ENCODE measurements at regions not wholly inside any gene's neighbourhood (a gene's known extent, or its start where the extent isn't known, plus 50 kb on each side); places are given as distances from the start of the nearest gene placed in this dataset.

- Histone ChIP-seq H3K9me3 (ENCODE audit: control insufficient read depth in 1 of 2, low read length in 2 of 2) (no peaks in the 10 kb centered on the region), H3K36me3 (ENCODE audit: control insufficient read depth in 1 of 2, insufficient read depth in 2 of 2, low read length in 2 of 2) (no peaks in the 10 kb centered on the region), H3K27ac (ENCODE audit: low read length) (no peak overlapping the region), H3K4me3 (ENCODE audit: low read depth in 1 of 2, low read length in 2 of 2) (no peak overlapping the region), H3K4me1 (ENCODE audit: control insufficient read depth in 1 of 2, insufficient read depth in 2 of 2, low read length in 2 of 2) (no peaks in the 10 kb centered on the region), H3K27me3 (ENCODE audit: low read depth, low read length) (no peaks in the 10 kb centered on the region)
Observed at GRCh38 chr12:60137513-60137912, 541.7 kb downstream of the SLC16A7 start.

DNA sequence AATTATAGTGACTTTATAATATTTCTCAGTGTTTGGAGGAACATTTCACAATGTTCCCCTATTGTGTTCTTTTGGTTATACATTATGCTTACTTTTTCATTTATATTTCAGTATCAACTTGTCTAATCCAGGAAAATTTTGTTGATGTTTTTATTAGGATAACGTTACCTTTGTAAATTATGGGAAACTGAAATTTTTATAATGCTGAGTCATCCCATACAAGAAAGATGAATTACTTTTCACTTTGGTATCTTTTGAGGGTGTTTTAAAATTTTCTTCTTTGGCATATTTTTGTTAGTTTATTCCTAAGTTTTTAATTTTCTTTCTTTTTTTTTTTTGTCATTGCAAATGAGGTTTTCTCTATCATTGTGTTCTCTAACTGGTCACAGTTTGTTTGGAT is 542.7 kb downstream of the SLC16A7 start:
- H3K36me3 ChIP-seq (ENCODE audit: control insufficient read depth in 1 of 2, insufficient read depth in 2 of 2, low read length in 2 of 2): no peaks in the 10 kb centered on the region
- no peaks in the 10 kb centered on the region for H3K4me1 ChIP-seq (ENCODE audit: control insufficient read depth in 1 of 2, insufficient read depth in 2 of 2, low read length in 2 of 2)
- no peaks in the 10 kb centered on the region for H3K9me3 ChIP-seq (ENCODE audit: control insufficient read depth in 1 of 2, low read length in 2 of 2)
- no peak overlapping the region for H3K4me3 ChIP-seq (ENCODE audit: low read depth in 1 of 2, low read length in 2 of 2)
- H3K27me3 ChIP-seq (ENCODE audit: low read depth, low read length): no peaks in the 10 kb centered on the region
- H3K27ac ChIP-seq (ENCODE audit: low read length): no peak overlapping the region

DNA sequence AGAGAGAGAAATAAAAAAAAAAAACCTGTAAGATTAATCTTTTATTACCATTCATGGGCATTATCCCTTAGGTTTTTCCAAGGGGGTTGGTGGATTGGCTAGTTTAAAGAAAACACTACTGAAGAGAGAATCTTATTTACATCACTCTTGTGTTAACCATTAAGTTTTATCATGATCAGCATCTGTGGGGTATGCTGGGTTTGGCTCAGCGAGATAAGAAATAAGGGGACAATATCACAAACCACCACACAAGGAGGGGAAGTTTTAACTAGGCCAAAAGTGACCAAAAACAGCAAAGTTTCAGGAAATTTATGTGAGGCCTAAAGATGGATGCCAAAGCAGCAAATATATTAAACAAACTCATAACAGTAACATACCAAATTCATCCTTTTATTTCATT is 548.6 kb downstream of the SLC16A7 start:
- no peak overlapping the region for H3K4me3 ChIP-seq (ENCODE audit: low read depth in 1 of 2, low read length in 2 of 2)
- H3K27me3 ChIP-seq (ENCODE audit: low read depth, low read length): no peaks in the 10 kb centered on the region
- no peaks in the 10 kb centered on the region for H3K4me1 ChIP-seq (ENCODE audit: control insufficient read depth in 1 of 2, insufficient read depth in 2 of 2, low read length in 2 of 2)
- no peaks in the 10 kb centered on the region for H3K36me3 ChIP-seq (ENCODE audit: control insufficient read depth in 1 of 2, insufficient read depth in 2 of 2, low read length in 2 of 2)
- H3K27ac ChIP-seq (ENCODE audit: low read length): no peak overlapping the region
- H3K9me3 ChIP-seq (ENCODE audit: control insufficient read depth in 1 of 2, low read length in 2 of 2): no peaks in the 10 kb centered on the region

DNA sequence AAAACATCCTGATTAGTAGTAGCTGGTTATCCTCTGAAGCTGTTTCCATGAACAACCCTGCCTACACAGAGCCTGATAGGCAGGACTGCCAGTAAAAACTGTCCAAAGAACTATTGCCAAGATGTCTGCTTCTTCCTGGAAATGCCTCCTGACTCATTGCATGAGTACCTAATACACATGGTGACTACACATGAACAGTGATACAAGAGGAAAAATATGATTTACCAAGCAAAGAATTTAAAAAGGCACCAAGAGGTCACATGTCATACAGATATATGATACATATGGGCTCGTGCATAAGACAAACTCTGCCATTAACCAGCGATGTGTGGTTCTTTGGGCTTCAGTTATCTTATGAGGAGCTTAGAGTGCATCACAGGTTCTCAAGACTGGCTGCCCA is 552.3 kb downstream of the SLC16A7 start:
- Histone ChIP-seq H3K27me3 (ENCODE audit: low read depth, low read length) (no peaks in the 10 kb centered on the region), H3K36me3 (ENCODE audit: control insufficient read depth in 1 of 2, insufficient read depth in 2 of 2, low read length in 2 of 2) (no peaks in the 10 kb centered on the region), H3K9me3 (ENCODE audit: control insufficient read depth in 1 of 2, low read length in 2 of 2) (no peaks in the 10 kb centered on the region), H3K4me3 (ENCODE audit: low read depth in 1 of 2, low read length in 2 of 2) (no peak overlapping the region), H3K4me1 (ENCODE audit: control insufficient read depth in 1 of 2, insufficient read depth in 2 of 2, low read length in 2 of 2) (no peaks in the 10 kb centered on the region), H3K27ac (ENCODE audit: low read length) (no peak overlapping the region)

DNA sequence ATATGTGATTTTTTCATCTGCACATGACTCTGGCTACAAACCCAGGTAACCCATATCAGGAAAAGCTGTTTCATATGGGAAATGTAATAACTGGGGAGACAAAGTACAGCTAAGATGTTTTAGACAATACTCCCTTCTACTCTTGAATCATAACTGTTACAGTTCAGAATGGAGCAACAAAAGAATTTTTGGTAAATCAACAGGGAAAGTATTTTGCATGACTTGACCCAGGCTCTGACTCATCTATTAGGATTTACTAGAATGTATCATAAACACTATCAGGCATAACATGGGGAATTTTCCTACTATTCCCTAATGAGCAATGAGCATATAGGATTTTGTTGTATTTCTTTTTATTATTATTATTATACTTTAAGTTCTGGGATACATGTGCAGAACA is 553.0 kb downstream of the SLC16A7 start:
- Histone ChIP-seq H3K9me3 (ENCODE audit: control insufficient read depth in 1 of 2, low read length in 2 of 2) (no peaks in the 10 kb centered on the region), H3K4me3 (ENCODE audit: low read depth in 1 of 2, low read length in 2 of 2) (no peak overlapping the region), H3K36me3 (ENCODE audit: control insufficient read depth in 1 of 2, insufficient read depth in 2 of 2, low read length in 2 of 2) (no peaks in the 10 kb centered on the region), H3K27me3 (ENCODE audit: low read depth, low read length) (no peaks in the 10 kb centered on the region), H3K4me1 (ENCODE audit: control insufficient read depth in 1 of 2, insufficient read depth in 2 of 2, low read length in 2 of 2) (no peaks in the 10 kb centered on the region), H3K27ac (ENCODE audit: low read length) (no peak overlapping the region)

DNA sequence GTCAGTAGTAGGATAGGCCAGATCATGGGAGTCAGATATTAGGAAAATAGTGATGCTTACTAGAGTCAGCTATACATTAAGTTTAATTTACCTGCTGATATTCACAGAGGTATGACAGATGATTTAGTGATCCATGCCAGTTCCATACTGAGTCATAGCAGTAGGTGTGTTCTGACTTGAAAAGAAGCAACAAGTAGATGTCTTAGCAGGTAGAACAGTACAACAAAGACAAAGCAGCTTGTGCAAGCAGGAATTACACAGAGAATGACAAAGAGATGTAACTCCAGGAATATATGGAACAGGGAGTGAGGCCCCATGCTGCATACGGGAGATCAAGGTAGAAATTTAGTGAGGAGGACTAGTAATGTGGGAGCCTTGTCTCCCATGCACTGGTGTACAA is 556.9 kb downstream of the SLC16A7 start:
- Histone ChIP-seq H3K27me3 (ENCODE audit: low read depth, low read length) (no peaks in the 10 kb centered on the region), H3K4me3 (ENCODE audit: low read depth in 1 of 2, low read length in 2 of 2) (no peak overlapping the region), H3K9me3 (ENCODE audit: control insufficient read depth in 1 of 2, low read length in 2 of 2) (no peaks in the 10 kb centered on the region), H3K4me1 (ENCODE audit: control insufficient read depth in 1 of 2, insufficient read depth in 2 of 2, low read length in 2 of 2) (no peaks in the 10 kb centered on the region), H3K36me3 (ENCODE audit: control insufficient read depth in 1 of 2, insufficient read depth in 2 of 2, low read length in 2 of 2) (no peaks in the 10 kb centered on the region), H3K27ac (ENCODE audit: low read length) (no peak overlapping the region)

DNA sequence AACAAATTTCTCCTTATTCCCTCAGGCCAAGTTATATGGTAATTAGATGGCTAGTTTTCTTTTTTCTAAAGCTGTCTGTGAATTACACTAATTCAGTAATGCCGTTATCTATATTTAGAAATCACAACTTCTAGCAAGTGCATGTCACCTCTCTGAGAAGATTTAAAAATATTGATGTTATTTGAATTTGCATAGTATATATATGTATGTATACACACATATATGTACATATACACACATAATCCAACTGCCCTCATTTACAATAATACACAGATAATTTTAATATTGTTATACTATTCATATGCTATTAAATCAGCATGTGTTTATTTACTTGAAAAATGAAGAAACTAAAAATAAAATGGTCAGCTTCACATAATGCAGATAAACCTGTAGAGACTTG is 563.9 kb downstream of the SLC16A7 start:
- Histone ChIP-seq H3K9me3 (ENCODE audit: control insufficient read depth in 1 of 2, low read length in 2 of 2) (no peaks in the 10 kb centered on the region), H3K4me1 (ENCODE audit: control insufficient read depth in 1 of 2, insufficient read depth in 2 of 2, low read length in 2 of 2) (no peaks in the 10 kb centered on the region), H3K27me3 (ENCODE audit: low read depth, low read length) (no peaks in the 10 kb centered on the region), H3K36me3 (ENCODE audit: control insufficient read depth in 1 of 2, insufficient read depth in 2 of 2, low read length in 2 of 2) (no peaks in the 10 kb centered on the region), H3K4me3 (ENCODE audit: low read depth in 1 of 2, low read length in 2 of 2) (no peak overlapping the region), H3K27ac (ENCODE audit: low read length) (no peak overlapping the region)

DNA sequence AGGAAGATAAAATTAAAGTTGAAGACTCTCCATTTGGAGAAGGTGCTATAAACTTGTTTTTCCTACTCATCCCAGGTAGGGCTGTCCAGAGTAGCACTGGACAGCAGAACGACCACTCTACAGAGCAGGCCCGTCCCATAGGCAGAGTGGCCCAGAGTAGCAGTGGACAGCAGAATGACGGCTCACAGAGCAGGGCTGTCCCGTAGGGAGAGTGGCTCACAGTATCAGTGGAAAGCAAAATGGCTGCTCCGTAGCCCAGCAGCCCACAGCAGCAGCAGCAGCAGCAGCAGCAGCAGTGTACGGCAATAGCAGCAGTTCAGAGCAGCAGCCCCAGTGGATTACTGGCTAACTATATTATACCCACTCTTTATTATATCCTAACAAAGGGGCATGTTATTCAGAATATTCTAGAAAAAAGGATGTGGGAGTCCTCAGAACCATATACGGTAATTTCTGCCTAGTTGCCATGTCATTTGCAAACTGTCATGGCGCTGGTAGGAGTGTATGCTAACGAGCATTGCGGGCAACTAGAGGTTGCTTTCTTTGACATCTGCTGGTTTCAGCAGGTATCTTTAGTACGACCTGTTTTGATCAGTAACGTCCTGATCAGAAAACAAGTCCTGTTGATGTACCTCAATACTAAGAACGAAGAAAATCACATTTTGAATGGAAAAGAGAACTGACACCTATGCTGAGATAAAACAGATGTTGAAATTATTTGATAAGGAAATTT is 567.3 kb downstream of the SLC16A7 start:
- Histone ChIP-seq H3K27ac (ENCODE audit: low read length) (no peak overlapping the region), H3K36me3 (ENCODE audit: control insufficient read depth in 1 of 2, insufficient read depth in 2 of 2, low read length in 2 of 2) (no peaks in the 10 kb centered on the region), H3K9me3 (ENCODE audit: control insufficient read depth in 1 of 2, low read length in 2 of 2) (no peaks in the 10 kb centered on the region), H3K27me3 (ENCODE audit: low read depth, low read length) (no peaks in the 10 kb centered on the region), H3K4me1 (ENCODE audit: control insufficient read depth in 1 of 2, insufficient read depth in 2 of 2, low read length in 2 of 2) (no peaks in the 10 kb centered on the region), H3K4me3 (ENCODE audit: low read depth in 1 of 2, low read length in 2 of 2) (no peak overlapping the region)

GRCh38 chr12:60165781-60166180 is 570.0 kb downstream of the SLC16A7 start:
- Histone ChIP-seq H3K27ac (ENCODE audit: low read length) (no peak overlapping the region), H3K4me1 (ENCODE audit: control insufficient read depth in 1 of 2, insufficient read depth in 2 of 2, low read length in 2 of 2) (no peaks in the 10 kb centered on the region), H3K9me3 (ENCODE audit: control insufficient read depth in 1 of 2, low read length in 2 of 2) (no peaks in the 10 kb centered on the region), H3K27me3 (ENCODE audit: low read depth, low read length) (no peaks in the 10 kb centered on the region), H3K36me3 (ENCODE audit: control insufficient read depth in 1 of 2, insufficient read depth in 2 of 2, low read length in 2 of 2) (no peaks in the 10 kb centered on the region), H3K4me3 (ENCODE audit: low read depth in 1 of 2, low read length in 2 of 2) (no peak overlapping the region)

GRCh38 chr12:60168441-60168840 is 572.6 kb downstream of the SLC16A7 start:
- Histone ChIP-seq H3K4me3 (ENCODE audit: low read depth in 1 of 2, low read length in 2 of 2) (no peak overlapping the region), H3K27me3 (ENCODE audit: low read depth, low read length) (no peaks in the 10 kb centered on the region), H3K4me1 (ENCODE audit: control insufficient read depth in 1 of 2, insufficient read depth in 2 of 2, low read length in 2 of 2) (no peaks in the 10 kb centered on the region), H3K27ac (ENCODE audit: low read length) (no peak overlapping the region), H3K36me3 (ENCODE audit: control insufficient read depth in 1 of 2, insufficient read depth in 2 of 2, low read length in 2 of 2) (no peaks in the 10 kb centered on the region), H3K9me3 (ENCODE audit: control insufficient read depth in 1 of 2, low read length in 2 of 2) (no peaks in the 10 kb centered on the region)

GRCh38 chr12:60169904-60170303 is 574.1 kb downstream of the SLC16A7 start:
- Histone ChIP-seq H3K4me3 (ENCODE audit: low read depth in 1 of 2, low read length in 2 of 2) (no peak overlapping the region), H3K27ac (ENCODE audit: low read length) (no peak overlapping the region), H3K4me1 (ENCODE audit: control insufficient read depth in 1 of 2, insufficient read depth in 2 of 2, low read length in 2 of 2) (no peaks in the 10 kb centered on the region), H3K36me3 (ENCODE audit: control insufficient read depth in 1 of 2, insufficient read depth in 2 of 2, low read length in 2 of 2) (no peaks in the 10 kb centered on the region), H3K27me3 (ENCODE audit: low read depth, low read length) (no peaks in the 10 kb centered on the region), H3K9me3 (ENCODE audit: control insufficient read depth in 1 of 2, low read length in 2 of 2) (no peaks in the 10 kb centered on the region)
